Large intestine (tissue), 3 donors: ENCODE measurements at regions not wholly inside any gene's neighbourhood (a gene's known extent, or its start where the extent isn't known, plus 50 kb on each side); places are given as distances from the start of the nearest gene placed in this dataset.

ENCODE experiments used
- DNase-seq, 2 donors: peaks; one replicate each; pipeline versions ENCODE4 v3.0.0 to v3.0.0-alpha.2; 2013
- H3K27ac ChIP-seq: one replicate; pipeline ENCODE4 v1.5.1; 2013; ENCODE audit warnings: low read length
- H3K27me3 ChIP-seq: 2 replicates; pipeline ENCODE4 v1.6.1; 2013; ENCODE audit warnings: low read length; ENCODE audit not compliant: control insufficient read depth, insufficient read depth
- H3K36me3 ChIP-seq: 2 replicates; pipeline ENCODE4 v1.6.1; 2013; ENCODE audit warnings: low read length; ENCODE audit not compliant: control insufficient read depth, insufficient read depth
- H3K4me1 ChIP-seq: one replicate; pipeline ENCODE4 v1.6.1; 2013; ENCODE audit warnings: low read length; ENCODE audit not compliant: control insufficient read depth, insufficient read depth
- H3K4me3 ChIP-seq: one replicate; pipeline ENCODE4 v1.5.1; 2013; ENCODE audit warnings: low read length
- H3K9me3 ChIP-seq: one replicate; pipeline ENCODE4 v1.6.1; 2013; ENCODE audit warnings: mild to moderate bottlenecking, low read depth, low read length, moderate library complexity; ENCODE audit not compliant: control insufficient read depth
- WGBS: methylation state at CpG from one replicate; pipeline ENCODE4 v1.1.5; 2013; ENCODE audit warnings: low lambda C conversion rate; ENCODE audit not compliant: insufficient coverage; 5-methylcytosine and 5-hydroxymethylcytosine counted together

GRCh38 chr1:70871790-70872189 is 175.8 kb downstream of the PTGER3 start:
- DNase-seq = no peak

GRCh38 chr1:70874063-70874462 is 173.6 kb downstream of the PTGER3 start:
- DNase-seq = no peak
- Histone ChIP-seq H3K27me3 (no peaks in the 10 kb centered on the region), H3K4me1 (no peaks in the 10 kb centered on the region), H3K9me3 (no peaks in the 10 kb centered on the region), H3K36me3 (no peaks in the 10 kb centered on the region), H3K27ac (no peak overlapping the region), H3K4me3 (no peak overlapping the region)
- no CpG with 5 or more reads among the region's 2 CpGs for WGBS

More at GRCh38 chr1:70871790-70872189, 175.8 kb downstream of the PTGER3 start:
- Histone ChIP-seq H3K4me3 (no peak overlapping the region), H3K9me3 (no peaks in the 10 kb centered on the region), H3K36me3 (no peaks in the 10 kb centered on the region), H3K27ac (no peak overlapping the region), H3K27me3 (no peaks in the 10 kb centered on the region), H3K4me1 (no peaks in the 10 kb centered on the region)
- WGBS = no CpG with 5 or more reads among the region's 3 CpGs

- no CpG with 5 or more reads among the region's 1 CpG for WGBS
- H3K4me3 ChIP-seq = no peak overlapping the region
These were observed 172.8 kb downstream of the PTGER3 start for GRCh38 chr1:70874818-70875217.

GRCh38 chr1:70877343-70877742 is 170.3 kb downstream of the PTGER3 start:
- WGBS = no CpG with 5 or more reads among the region's 3 CpGs
- H3K36me3 ChIP-seq = no peaks in the 10 kb centered on the region
- no peak overlapping the region for H3K4me3 ChIP-seq
- no peak for DNase-seq
- no peaks in the 10 kb centered on the region for H3K4me1 ChIP-seq
- no peak overlapping the region for H3K27ac ChIP-seq
- H3K27me3 ChIP-seq = no peaks in the 10 kb centered on the region
- no peaks in the 10 kb centered on the region for H3K9me3 ChIP-seq

More at GRCh38 chr1:70874818-70875217, 172.8 kb downstream of the PTGER3 start:
- H3K9me3 ChIP-seq = no peaks in the 10 kb centered on the region
- no peak overlapping the region for H3K27ac ChIP-seq
- no peaks in the 10 kb centered on the region for H3K27me3 ChIP-seq
- no peaks in the 10 kb centered on the region for H3K36me3 ChIP-seq
- DNase-seq = no peak
- H3K4me1 ChIP-seq = no peaks in the 10 kb centered on the region

GRCh38 chr1:70887936-70888335 is 159.7 kb downstream of the PTGER3 start:
- Histone ChIP-seq H3K9me3 (no peaks in the 10 kb centered on the region), H3K27ac (no peak overlapping the region), H3K27me3 (no peaks in the 10 kb centered on the region), H3K36me3 (no peaks in the 10 kb centered on the region), H3K4me3 (no peak overlapping the region), H3K4me1 (no peaks in the 10 kb centered on the region)
- WGBS = 83% methylated on average over 2 of the region's 3 CpGs
- DNase-seq = no peak

GRCh38 chr1:70888722-70889121 is 158.9 kb downstream of the PTGER3 start:
- H3K4me3 ChIP-seq = no peak overlapping the region
- H3K9me3 ChIP-seq = no peaks in the 10 kb centered on the region
- no peaks in the 10 kb centered on the region for H3K4me1 ChIP-seq
- H3K27ac ChIP-seq = no peak overlapping the region
- 89% methylated on average over 1 of the region's 4 CpGs for WGBS
- no peak for DNase-seq
- H3K36me3 ChIP-seq = no peaks in the 10 kb centered on the region
- H3K27me3 ChIP-seq = no peaks in the 10 kb centered on the region

GRCh38 chr1:70890408-70890807 is 157.2 kb downstream of the PTGER3 start:
- no peaks in the 10 kb centered on the region for H3K36me3 ChIP-seq
- H3K4me1 ChIP-seq = no peaks in the 10 kb centered on the region
- H3K4me3 ChIP-seq = no peak overlapping the region
- WGBS = 0% methylated on average over 2 of the region's 2 CpGs
- H3K27ac ChIP-seq = no peak overlapping the region
- no peaks in the 10 kb centered on the region for H3K9me3 ChIP-seq
- DNase-seq = no peak
- no peaks in the 10 kb centered on the region for H3K27me3 ChIP-seq

GRCh38 chr1:70891051-70891843 is 156.4 kb downstream of the PTGER3 start:
- Histone ChIP-seq H3K36me3 (no peaks in the 10 kb centered on the region), H3K27me3 (no peaks in the 10 kb centered on the region), H3K4me1 (no peaks in the 10 kb centered on the region), H3K4me3 (no peak overlapping the region), H3K27ac (no peak overlapping the region), H3K9me3 (no peaks in the 10 kb centered on the region)
- no peak for DNase-seq

GRCh38 chr1:70892140-70892539 is 155.5 kb downstream of the PTGER3 start:
- Histone ChIP-seq H3K4me3 (no peak overlapping the region), H3K27ac (no peak overlapping the region), H3K27me3 (no peaks in the 10 kb centered on the region), H3K9me3 (no peaks in the 10 kb centered on the region), H3K4me1 (no peaks in the 10 kb centered on the region), H3K36me3 (no peaks in the 10 kb centered on the region)
- whole genome bisulfite sequencing = 100% methylated on average over 2 of the region's 2 CpGs
- DNase-seq = no peak

- whole genome bisulfite sequencing = no CpG with 5 or more reads among the region's 1 CpG
- H3K27me3 ChIP-seq = no peaks in the 10 kb centered on the region
- H3K27ac ChIP-seq = no peak overlapping the region
- DNase-seq = no peak
- no peaks in the 10 kb centered on the region for H3K36me3 ChIP-seq
- no peaks in the 10 kb centered on the region for H3K9me3 ChIP-seq
- H3K4me1 ChIP-seq = no peaks in the 10 kb centered on the region
- H3K4me3 ChIP-seq = no peak overlapping the region
These were observed 154.7 kb downstream of the PTGER3 start for GRCh38 chr1:70892930-70893329.

GRCh38 chr1:70893381-70893780 is 154.2 kb downstream of the PTGER3 start:
- H3K4me3 ChIP-seq = no peak overlapping the region
- H3K4me1 ChIP-seq = no peaks in the 10 kb centered on the region
- 92% methylated on average over 2 of the region's 3 CpGs for WGBS
- H3K27me3 ChIP-seq = no peaks in the 10 kb centered on the region
- no peak overlapping the region for H3K27ac ChIP-seq
- DNase-seq = no peak
- no peaks in the 10 kb centered on the region for H3K9me3 ChIP-seq
- H3K36me3 ChIP-seq = no peaks in the 10 kb centered on the region
